IMR-90 (cell line): ENCODE measurements at regions not wholly inside any gene's neighbourhood (a gene's known extent, or its start where the extent isn't known, plus 50 kb on each side); places are given as distances from the start of the nearest gene placed in this dataset.
A peak's percentile ranks its signal among the peaks of the same experiment; 100 is the strongest.

Experiments used
- ATAC-seq: fragments of 200-7000 bp; cut with Tn5 transposase; 2 replicates; pipeline ENCODE4 v1.9.1; 2020; ENCODE audit warnings: low read depth, mild to moderate bottlenecking, moderate library complexity
- BruUV-seq: library from RNA; stranded (reverse); fragments of 400-500 nt; replicated peaks from 2 replicates; lab custom pipeline; 2021; lab: Mats Ljungman, UMichigan
- CTCF ChIA-PET: fragments of 300-600 bp; formaldehyde crosslinking; extraction: SDS; loops from one replicate; lab custom pipeline; 2021; ENCODE audit warnings: antibody characterized with exemption; lab: Yijun Ruan, JAX
- POLR2A ChIA-PET: fragments of 300-600 bp; sonication (Branson Sonifier 250); formaldehyde crosslinking; loops from one replicate; lab custom pipeline; 2022; ENCODE audit warnings: antibody characterized with exemption; ENCODE audit not compliant: unreplicated experiment; lab: Charles Lee
- DNase-seq: peaks from one replicate; pipeline ENCODE4 v3.0.0; 2013
- H2AFZ ChIP-seq: replicated peaks from 2 replicates; pipeline ENCODE3; 2013; ENCODE audit warnings: low read length, mild to moderate bottlenecking; ENCODE audit not compliant: poor library complexity
- H2AK5ac ChIP-seq: 2 replicates; pipeline ENCODE4 v1.6.1; 2013; ENCODE audit warnings: low read depth, low read length, inconsistent platforms
- H2AK9ac ChIP-seq: replicated peaks from 2 replicates; pipeline ENCODE3; 2013; ENCODE audit warnings: mild to moderate bottlenecking, low read depth, low read length, moderate library complexity; ENCODE audit not compliant: poor library complexity
- H2BK120ac ChIP-seq: 2 replicates; pipeline ENCODE4 v1.6.1; 2013; ENCODE audit warnings: low read depth, low read length, inconsistent platforms
- H2BK15ac ChIP-seq: 3 replicates; pipeline ENCODE4 v1.6.1; 2013; ENCODE audit warnings: low read depth, low read length, inconsistent platforms
- H2BK20ac ChIP-seq: 2 replicates; pipeline ENCODE4 v1.6.1; 2013; ENCODE audit warnings: low read depth, mild to moderate bottlenecking, inconsistent platforms, low read length, moderate library complexity
- H2BK5ac ChIP-seq: 2 replicates; pipeline ENCODE4 v1.6.1; 2013; ENCODE audit warnings: mild to moderate bottlenecking, low read depth, low read length, inconsistent platforms; ENCODE audit not compliant: poor library complexity, severe bottlenecking
- H3K14ac ChIP-seq: replicated peaks from 2 replicates; pipeline ENCODE4 v1.6.1; 2013; ENCODE audit warnings: low read depth, low read length, inconsistent platforms
- H3K18ac ChIP-seq: 2 replicates; pipeline ENCODE4 v1.6.1; 2013; ENCODE audit warnings: low read depth, low read length, control low read depth
- H3K23ac ChIP-seq: 2 replicates; pipeline ENCODE4 v1.6.1; 2013; ENCODE audit warnings: low read depth, low read length, inconsistent platforms
- H3K27ac ChIP-seq: 2 replicates; pipeline ENCODE4 v1.5.1; 2013; ENCODE audit warnings: mild to moderate bottlenecking, control low read depth, low read length; ENCODE audit not compliant: insufficient read depth
- H3K27me3 ChIP-seq: 2 replicates; pipeline ENCODE4 v1.6.1; 2013; ENCODE audit warnings: low read length; ENCODE audit not compliant: control insufficient read depth, insufficient read depth
- H3K36me3 ChIP-seq: 2 replicates; pipeline ENCODE4 v1.6.1; 2013; ENCODE audit warnings: low read length, mixed read lengths; ENCODE audit not compliant: control insufficient read depth, insufficient read depth
- H3K4ac ChIP-seq: 2 replicates; pipeline ENCODE4 v1.6.1; 2013; ENCODE audit warnings: low read depth, low read length, inconsistent platforms
- H3K4me1 ChIP-seq: 2 replicates; pipeline ENCODE4 v1.6.1; 2013; ENCODE audit warnings: low read length, mixed read lengths; ENCODE audit not compliant: control insufficient read depth, insufficient read depth
- H3K4me2 ChIP-seq: 2 replicates; pipeline ENCODE4 v1.6.1; 2013; ENCODE audit warnings: low read depth, mild to moderate bottlenecking, control low read depth, low read length, moderate library complexity
- H3K4me3 ChIP-seq: 2 replicates; pipeline ENCODE4 v1.5.1; 2013; ENCODE audit warnings: low read depth, mild to moderate bottlenecking, control low read depth, low read length, moderate library complexity; ENCODE audit not compliant: insufficient read depth
- H3K56ac ChIP-seq: 2 replicates; pipeline ENCODE4 v1.6.1; 2013; ENCODE audit warnings: low read length, inconsistent platforms; ENCODE audit not compliant: insufficient read depth; ENCODE audit errors: extremely low read depth
- H3K79me1 ChIP-seq, 2 experiments: 2 replicates each; pipeline ENCODE4 v1.6.1; 2013; ENCODE audit warnings: low read length in 2 of 2, inconsistent platforms in 1 of 2, low read depth in 1 of 2
- H3K9ac ChIP-seq: 2 replicates; pipeline ENCODE4 v1.6.1; 2013; ENCODE audit warnings: low read depth, low read length, control low read depth
- H3K9me1 ChIP-seq: 2 replicates; pipeline ENCODE4 v1.6.1; 2013; ENCODE audit warnings: low read length, inconsistent platforms; ENCODE audit not compliant: insufficient read depth
- H3K9me3 ChIP-seq: 2 replicates; pipeline ENCODE4 v1.6.1; 2013; ENCODE audit warnings: low read length; ENCODE audit not compliant: control insufficient read depth, insufficient read depth
- H4K20me1 ChIP-seq: 2 replicates; pipeline ENCODE4 v1.6.1; 2013; ENCODE audit warnings: low read length, inconsistent platforms; ENCODE audit not compliant: insufficient read depth
- H4K5ac ChIP-seq: 2 replicates; pipeline ENCODE4 v1.6.1; 2013; ENCODE audit warnings: mild to moderate bottlenecking, low read depth, low read length, control low read depth
- H4K8ac ChIP-seq, 2 experiments: 2 replicates each; pipeline ENCODE4 v1.6.1; 2013; ENCODE audit warnings: low read depth in 2 of 2, low read length in 2 of 2, control low read depth in 1 of 2, inconsistent platforms in 1 of 2
- H4K91ac ChIP-seq: 2 replicates; pipeline ENCODE4 v1.6.1; 2013; ENCODE audit warnings: low read depth, low read length, inconsistent platforms; ENCODE audit not compliant: insufficient read depth
- CEBPB ChIP-seq: IDR thresholded peaks from 2 replicates; pipeline ENCODE4 v1.6.1; 2012; ENCODE audit warnings: low read depth, low read length, improper control_type of control experiment
- CHD1 ChIP-seq: IDR thresholded peaks from 2 replicates; pipeline ENCODE4 v1.6.1; 2012; ENCODE audit warnings: low read depth, low read length, improper control_type of control experiment
- CTCF ChIP-seq: conservative IDR thresholded peaks from 2 replicates; pipeline ENCODE4 v1.5.1; 2012; ENCODE audit warnings: mild to moderate bottlenecking, low read depth, low read length, improper control_type of control experiment
- NFE2L2 ChIP-seq: fragments of 150-350 bp; IDR thresholded peaks from 2 replicates; pipeline ENCODE4 v1.6.1; 2016; ENCODE audit warnings: low read depth, mild to moderate bottlenecking, low read length
- POLR2A ChIP-seq: IDR thresholded peaks from 2 replicates; pipeline ENCODE4 v1.6.1; 2012; ENCODE audit warnings: mild to moderate bottlenecking, low read depth, low read length
- RCOR1 ChIP-seq: IDR thresholded peaks from 2 replicates; pipeline ENCODE4 v1.6.1; 2012; ENCODE audit warnings: mild to moderate bottlenecking, low read length, improper control_type of control experiment; ENCODE audit not compliant: insufficient replicate concordance
- SMC3 ChIP-seq: fragments of 150-350 bp; IDR thresholded peaks from 2 replicates; pipeline ENCODE4 v1.6.1; 2016; ENCODE audit warnings: low read depth, mild to moderate bottlenecking, antibody characterized with exemption, low read length, moderate library complexity
- WGBS, 2 experiments: methylation state at CpG; one replicate each; pipeline versions ENCODE4 v1.1.5 to v1.1.7; 2013; ENCODE audit warnings: missing lambda C conversion rate in 2 of 2; ENCODE audit not compliant: insufficient read length in 1 of 2; ENCODE audit errors: extremely low coverage in 2 of 2; 5-methylcytosine and 5-hydroxymethylcytosine counted together
- dilution Hi-C: fragments of 300-500 bp; cut with HindIII; formaldehyde crosslinking; loops from one replicate; pipeline ENCODE4 v1.14.3; 2018; ENCODE audit warnings: low sequenced_read_pairs; ENCODE audit not compliant: unreplicated experiment
- in situ Hi-C: fragments of 300-500 bp; cut with MboI; formaldehyde crosslinking; loops from 3 replicates; pipeline ENCODE4 v1.14.3; 2019; ENCODE audit warnings: low sequenced_read_pairs, inconsistent platforms, mixed read lengths
- intact Hi-C: fragments of 100-400 bp; cut with micrococcal nuclease; formaldehyde crosslinking; loops from 2 replicates; pipeline ENCODE4 v1.10.0; 2022

GRCh38 chr15:31555022-31555421, 228.4 kb downstream of the KLF13 start:
- peaks cover 3% of the 10 kb centered on the region; the same call in 1 of the 2 replicates for H3K9me1 ChIP-seq
- peak overlapping the region in 1 of 2 experiments; percentile 70; a peak in 1 of 4 replicates for H4K8ac ChIP-seq
- H2BK15ac ChIP-seq, result no peak overlapping the region; the same call in 2 of the 3 replicates
- H3K14ac ChIP-seq, result no peak overlapping the region
- H4K20me1 ChIP-seq, result no peaks in the 10 kb centered on the region
- H3K27me3 ChIP-seq, result no peaks in the 10 kb centered on the region
- H2AK5ac ChIP-seq, result peak overlapping the region; percentile 90; the same call in 1 of the 2 replicates
- peak overlapping the region; percentile 76; the same call in 1 of the 2 replicates for H4K91ac ChIP-seq
- ChIA-PET POLR2A (no interaction called here), CTCF (no interaction called here)
- no CpG with 5 or more reads among the region's 3 CpGs for WGBS, 2 experiments
- TF ChIP-seq CHD1, result no peak
- TF ChIP-seq SMC3, result no peak
- no peak for TF ChIP-seq RCOR1
- TF ChIP-seq POLR2A, result no peak
- TF ChIP-seq NFE2L2, result no peak
- no peak for TF ChIP-seq CEBPB
- no peak for TF ChIP-seq CTCF
- no peaks in the 10 kb centered on the region for H3K79me1 ChIP-seq
- in situ Hi-C loops, result no loop called here
- peak overlapping the region; percentile 88; the same call in 1 of the 2 replicates for H2BK20ac ChIP-seq
- no peak overlapping the region for H3K18ac ChIP-seq
- no peak overlapping the region for H3K23ac ChIP-seq
- DNase-seq (no peak), ATAC-seq (no peak)
- dilution Hi-C loops, result no loop called here
- H2AK9ac ChIP-seq, result peak overlapping the region; percentile 51
- no peaks in the 10 kb centered on the region for H3K36me3 ChIP-seq
- BruUV-seq, result no TSS peak
- H3K4me3 ChIP-seq, result no peak overlapping the region
- peak overlapping the region; percentile 36 for H2BK5ac ChIP-seq
- no peaks in the 10 kb centered on the region for H3K9me3 ChIP-seq
- H3K9ac ChIP-seq, result no peak overlapping the region
- H3K4ac ChIP-seq, result peak overlapping the region; percentile 66; the same call in 1 of the 2 replicates
- H3K56ac ChIP-seq, result no peak overlapping the region
- H2BK120ac ChIP-seq, result peak overlapping the region; percentile 77
- intact Hi-C loops, result no loop called here
- no peak overlapping the region for H4K5ac ChIP-seq
- no peak overlapping the region for H3K4me2 ChIP-seq
- H3K4me1 ChIP-seq, result peaks cover 8% of the 10 kb centered on the region
- no peak overlapping the region for H3K27ac ChIP-seq
- H2AFZ ChIP-seq, result peak overlapping the region; percentile 67
